ENCODE measurements at regions not wholly inside any gene's neighbourhood (a gene's known extent, or its start where the extent isn't known, plus 50 kb on each side); places are given as distances from the start of the nearest gene placed in this dataset.

DNA sequence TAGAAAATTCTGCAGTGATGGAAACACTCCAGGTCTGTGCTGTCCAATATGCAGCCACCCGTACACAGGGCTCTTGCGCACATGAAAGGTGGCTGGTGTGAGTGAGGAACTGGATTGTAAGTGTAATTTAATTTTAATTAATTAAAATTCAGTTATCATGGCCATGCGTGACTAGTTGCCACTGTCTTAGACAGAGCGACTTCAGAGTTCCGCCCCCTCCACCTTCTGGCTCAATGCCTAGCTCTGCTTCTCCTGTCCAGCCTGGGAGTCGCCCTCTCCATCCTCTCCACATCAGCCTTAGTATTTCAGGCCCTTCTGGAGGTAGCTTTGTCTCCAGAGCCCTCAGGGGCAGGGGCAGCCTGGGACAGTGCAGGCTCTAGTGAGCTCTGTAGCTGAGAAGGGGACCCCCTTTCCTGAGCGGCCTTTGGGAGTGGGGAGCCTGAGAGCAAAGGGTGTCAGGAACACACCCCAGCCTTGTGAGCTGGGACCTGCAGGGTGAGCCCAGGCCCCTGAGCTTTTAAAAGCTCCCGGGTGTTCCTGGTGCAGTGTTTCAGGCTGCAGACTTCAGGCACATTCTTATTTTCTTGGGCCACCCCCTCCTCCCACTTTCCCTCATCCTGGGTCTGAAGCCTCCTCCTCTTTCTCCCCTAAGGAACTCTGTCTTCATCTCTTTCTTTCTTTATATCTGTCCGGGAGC lies 99.4 kb downstream of the IRF8 start:
- TF ChIP-seq, protein P1, sequence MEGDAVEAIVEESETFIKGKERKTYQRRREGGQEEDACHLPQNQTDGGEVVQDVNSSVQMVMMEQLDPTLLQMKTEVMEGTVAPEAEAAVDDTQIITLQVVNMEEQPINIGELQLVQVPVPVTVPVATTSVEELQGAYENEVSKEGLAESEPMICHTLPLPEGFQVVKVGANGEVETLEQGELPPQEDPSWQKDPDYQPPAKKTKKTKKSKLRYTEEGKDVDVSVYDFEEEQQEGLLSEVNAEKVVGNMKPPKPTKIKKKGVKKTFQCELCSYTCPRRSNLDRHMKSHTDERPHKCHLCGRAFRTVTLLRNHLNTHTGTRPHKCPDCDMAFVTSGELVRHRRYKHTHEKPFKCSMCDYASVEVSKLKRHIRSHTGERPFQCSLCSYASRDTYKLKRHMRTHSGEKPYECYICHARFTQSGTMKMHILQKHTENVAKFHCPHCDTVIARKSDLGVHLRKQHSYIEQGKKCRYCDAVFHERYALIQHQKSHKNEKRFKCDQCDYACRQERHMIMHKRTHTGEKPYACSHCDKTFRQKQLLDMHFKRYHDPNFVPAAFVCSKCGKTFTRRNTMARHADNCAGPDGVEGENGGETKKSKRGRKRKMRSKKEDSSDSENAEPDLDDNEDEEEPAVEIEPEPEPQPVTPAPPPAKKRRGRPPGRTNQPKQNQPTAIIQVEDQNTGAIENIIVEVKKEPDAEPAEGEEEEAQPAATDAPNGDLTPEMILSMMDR (IDR thresholded peaks at IDR 0.05), result no peak
- no peak for TF ChIP-seq POLR2A (IDR thresholded peaks at IDR 0.05)

Measured in testis (tissue), 2 donors.